Activated CD8-positive, alpha-beta memory T cell treated with anti-CD3 and anti-CD28 coated beads, Interleukin-2, amount 50 U/mL, for 4 hours (primary cell): ENCODE measurements at regions not wholly inside any gene's neighbourhood (a gene's known extent, or its start where the extent isn't known, plus 50 kb on each side); places are given as distances from the start of the nearest gene placed in this dataset.
A peak's percentile ranks its signal among the peaks of the same experiment; 100 is the strongest.
"Not testable (repeated sequence)": the region's sequence is repeated elsewhere in the genome, so short reads cannot be mapped to it uniquely, and the experiment has no call there.

Source experiments
- DNase-seq: peaks from one replicate; pipeline ENCODE4 v3.0.0-alpha.2; 2020

- no peak for DNase-seq
These were observed 110.1 kb downstream of the NRN1 start for GRCh38 chr6:5896476-5897200.

GRCh38 chr6:5894357-5894756 is 112.4 kb downstream of the NRN1 start:
- DNase-seq = no peak

- DNase-seq = no peak
These were observed 113.4 kb downstream of the NRN1 start for GRCh38 chr6:5893295-5893694.

DNA sequence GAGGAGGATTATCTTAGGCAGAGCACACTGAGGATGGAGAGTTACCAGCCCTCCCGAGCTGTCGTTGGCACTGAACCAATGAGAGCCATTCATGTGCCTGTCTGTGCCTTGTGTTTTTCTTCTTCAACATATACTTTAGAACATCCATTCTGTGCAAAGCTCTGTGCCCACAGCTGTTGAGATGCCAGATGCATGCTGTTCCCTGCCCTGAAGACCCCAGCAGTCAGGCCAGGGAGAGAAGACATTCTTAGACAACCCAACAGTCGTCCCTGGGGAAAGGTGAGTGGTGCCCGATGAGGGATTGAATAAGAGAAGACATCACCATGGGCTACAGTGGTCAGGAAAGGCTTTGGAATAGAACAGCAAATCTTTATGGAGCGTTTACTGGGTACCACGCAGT is 114.1 kb downstream of the NRN1 start:
- DNase-seq = no peak

DNA sequence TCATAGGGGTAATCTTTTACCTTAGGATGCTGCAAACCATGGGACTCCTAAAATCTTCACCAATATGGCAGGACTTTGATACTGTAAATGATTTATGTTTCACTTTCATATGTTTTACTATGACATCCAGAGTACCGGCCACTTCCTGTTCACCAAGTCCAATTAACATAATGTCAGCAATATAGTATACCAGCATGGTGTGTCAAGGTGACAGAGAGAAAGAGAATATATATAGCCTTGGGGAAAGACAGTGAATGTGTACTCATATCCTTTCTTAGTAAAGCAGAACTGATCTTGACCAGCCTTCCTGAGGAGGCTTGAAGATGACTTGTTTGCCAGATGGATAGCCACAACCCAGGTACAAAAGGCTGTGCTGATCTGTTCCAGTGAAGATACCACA is 127.9 kb downstream of the NRN1 start:
- no peak for DNase-seq

DNA sequence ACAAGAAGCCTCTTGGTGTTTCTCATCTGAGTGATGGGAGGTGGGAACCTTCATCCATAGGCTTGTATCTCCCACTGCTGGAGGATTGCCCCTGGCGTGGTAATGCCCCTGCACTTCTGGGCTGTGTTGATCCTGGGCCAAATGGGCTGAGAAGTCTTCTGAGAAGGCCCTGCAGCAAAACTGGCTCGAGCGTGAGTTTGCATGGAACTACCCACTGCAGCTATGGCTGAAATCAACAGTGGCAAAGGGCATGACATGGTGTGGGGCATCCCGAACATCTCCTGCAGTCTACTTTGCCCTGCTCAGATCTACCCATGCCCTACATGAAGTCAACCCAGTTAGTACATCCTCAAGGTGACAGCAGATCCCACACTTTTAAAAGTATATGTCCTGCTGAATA is 130.6 kb downstream of the NRN1 start:
- DNase-seq = no peak

- DNase-seq = not testable (repeated sequence)
These were observed 132.7 kb downstream of the NRN1 start for GRCh38 chr6:5873976-5874375.

GRCh38 chr6:5871296-5871695 is 135.4 kb downstream of the NRN1 start:
- DNase-seq = no peak

DNA sequence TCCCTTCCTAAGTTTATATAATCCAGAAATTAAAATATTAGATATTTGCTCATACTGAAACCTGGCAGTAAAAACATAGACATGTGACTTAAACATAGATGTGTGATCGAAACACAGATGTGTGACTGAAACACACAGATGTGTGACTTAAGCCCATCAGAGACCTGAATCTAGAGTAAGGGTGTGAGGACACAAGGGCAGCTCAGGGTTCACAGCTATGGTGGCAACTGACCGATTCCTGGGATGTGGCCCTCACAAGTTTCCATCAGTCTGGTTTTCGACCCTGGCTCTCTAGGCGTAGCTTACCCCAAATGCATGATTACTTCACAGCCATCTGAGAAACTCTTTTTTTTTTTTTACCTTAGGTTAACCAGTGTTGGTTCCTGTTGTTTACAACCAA is 137.0 kb downstream of the NRN1 start:
- no peak for DNase-seq

GRCh38 chr6:5869261-5869660 is 137.5 kb downstream of the NRN1 start:
- no peak for DNase-seq

GRCh38 chr6:5866547-5867051 is 140.1 kb downstream of the NRN1 start:
- no peak for DNase-seq

DNA sequence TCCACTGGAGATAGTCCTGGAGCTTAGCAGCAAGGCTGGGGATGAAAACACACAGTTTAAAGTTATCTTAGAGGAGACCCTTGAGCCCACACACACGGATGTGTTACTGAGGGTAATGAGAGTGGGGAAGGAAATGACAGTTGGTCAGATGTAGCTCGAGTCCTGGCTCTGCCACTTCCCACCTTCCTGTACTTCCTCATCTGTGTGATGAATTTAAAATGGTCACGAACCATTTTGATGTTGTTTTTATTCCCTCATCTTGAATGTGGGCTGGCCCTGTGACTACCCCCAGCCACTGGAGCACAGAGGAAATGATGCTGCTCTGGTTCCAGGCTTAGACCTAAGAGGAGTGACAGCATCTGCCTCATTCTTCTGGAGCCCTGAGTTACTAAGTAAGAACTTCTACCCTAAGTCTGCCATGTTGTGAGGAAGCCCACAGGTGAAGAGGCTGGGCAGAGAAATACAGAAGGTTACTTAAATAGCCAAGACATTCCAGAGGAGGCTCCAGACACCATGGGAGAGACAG is 141.2 kb downstream of the NRN1 start:
- no peak for DNase-seq

- no peak for DNase-seq
These were observed 145.9 kb downstream of the NRN1 start for GRCh38 chr6:5860849-5861248.

DNA sequence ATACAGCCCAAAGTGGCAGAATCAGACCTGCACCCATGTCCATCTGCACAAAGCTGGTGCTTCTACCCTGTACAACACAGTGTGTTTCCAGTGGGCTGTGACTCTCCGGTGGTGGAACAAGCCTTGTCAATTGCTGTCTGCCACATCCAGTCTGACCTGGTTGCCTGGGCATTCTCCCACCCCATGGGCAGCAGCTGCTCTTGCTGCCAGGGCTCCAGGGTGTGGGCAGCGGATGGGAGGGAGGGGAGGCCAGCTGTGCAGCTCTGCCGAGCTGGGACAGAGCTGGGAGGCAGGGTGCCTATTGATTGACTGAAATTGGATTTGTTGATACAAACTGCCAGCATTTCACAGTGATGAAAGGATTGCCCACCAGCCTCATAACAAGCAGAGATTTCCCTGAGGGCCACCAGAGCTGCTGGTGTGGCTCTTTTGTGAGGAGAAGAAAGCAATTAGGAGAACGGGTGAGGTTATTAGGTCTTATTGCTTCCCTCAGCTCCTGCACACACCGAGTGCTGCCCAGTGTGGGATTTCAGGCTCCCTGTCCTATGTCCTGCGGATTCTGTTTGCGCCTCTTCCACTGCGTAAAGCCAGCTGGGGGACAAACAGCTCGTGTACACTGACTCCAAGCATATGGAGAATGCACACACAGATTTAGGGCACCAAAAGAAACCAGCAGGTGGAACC is 150.8 kb downstream of the NRN1 start:
- DNase-seq = no peak

- DNase-seq = no peak
These were observed 151.8 kb downstream of the NRN1 start for GRCh38 chr6:5854899-5855298.

DNA sequence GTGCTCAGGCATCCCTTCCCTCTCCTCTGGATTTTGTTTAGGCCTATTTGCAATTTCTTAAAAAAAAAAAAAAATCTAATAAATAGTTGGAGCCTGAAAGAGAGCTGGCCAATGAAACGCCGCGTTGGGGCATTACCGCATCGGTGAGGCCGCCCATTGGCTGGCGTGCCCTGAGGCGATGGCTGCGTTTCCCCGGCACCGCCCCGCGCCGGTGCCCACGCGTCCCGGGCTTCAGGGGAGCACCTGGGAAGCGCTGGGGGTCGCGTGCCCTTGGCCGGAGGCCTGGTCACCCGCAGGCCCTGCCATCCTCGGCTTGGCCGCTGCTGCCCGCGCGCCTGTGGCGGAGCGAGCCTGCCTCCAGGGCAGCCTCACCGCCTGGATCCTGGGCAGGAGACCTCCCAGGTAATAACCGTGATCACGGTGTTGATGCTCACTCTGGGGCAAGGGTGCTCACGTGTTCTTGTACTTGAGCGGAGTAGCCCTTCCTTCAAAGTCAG is 155.4 kb downstream of the NRN1 start:
- DNase-seq = peak; percentile 68

DNA sequence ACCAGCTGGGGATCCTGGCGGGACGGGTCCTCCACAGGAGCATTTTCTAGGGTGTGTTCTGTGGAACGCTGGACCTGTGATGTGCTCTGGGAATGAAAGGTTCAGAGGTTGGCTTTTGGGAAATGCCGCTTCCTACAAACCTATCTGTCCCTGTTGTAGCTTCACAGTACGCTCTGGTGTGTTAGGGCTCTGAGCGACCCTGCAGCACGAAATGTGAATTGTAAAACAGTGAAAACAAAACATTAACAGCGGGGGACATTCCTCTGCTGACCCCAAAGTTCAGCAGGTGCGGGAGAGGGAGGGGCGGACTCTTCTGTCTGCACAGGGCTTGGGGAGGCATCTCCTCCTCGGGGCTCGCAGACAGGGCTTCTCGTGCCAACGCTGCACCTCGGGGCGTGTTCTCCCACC is 155.9 kb downstream of the NRN1 start:
- no peak for DNase-seq

GRCh38 chr6:5846889-5847288 is 159.8 kb downstream of the NRN1 start:
- no peak for DNase-seq

DNA sequence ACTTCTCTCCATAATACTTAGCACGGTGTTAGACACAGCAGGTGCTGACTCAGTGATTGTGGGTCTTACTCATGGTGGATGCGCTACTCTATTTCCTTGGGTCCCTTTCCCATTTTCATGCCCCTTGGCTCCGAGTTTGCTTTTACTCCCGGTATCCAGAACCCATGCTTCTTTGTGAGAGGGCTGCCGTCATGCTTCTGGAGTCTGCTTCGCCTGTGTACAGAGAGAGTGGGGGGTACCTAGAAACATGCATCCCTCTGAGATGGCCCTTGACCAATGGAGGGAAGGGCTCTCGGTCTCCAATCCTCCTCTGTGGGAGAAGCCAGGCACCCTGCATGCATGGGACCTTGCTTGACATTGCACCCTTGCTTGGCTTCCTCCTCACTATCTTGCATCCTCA is 160.4 kb downstream of the NRN1 start:
- DNase-seq = no peak

- no peak for DNase-seq
These were observed 163.6 kb downstream of the NRN1 start for GRCh38 chr6:5843078-5843477.

DNA sequence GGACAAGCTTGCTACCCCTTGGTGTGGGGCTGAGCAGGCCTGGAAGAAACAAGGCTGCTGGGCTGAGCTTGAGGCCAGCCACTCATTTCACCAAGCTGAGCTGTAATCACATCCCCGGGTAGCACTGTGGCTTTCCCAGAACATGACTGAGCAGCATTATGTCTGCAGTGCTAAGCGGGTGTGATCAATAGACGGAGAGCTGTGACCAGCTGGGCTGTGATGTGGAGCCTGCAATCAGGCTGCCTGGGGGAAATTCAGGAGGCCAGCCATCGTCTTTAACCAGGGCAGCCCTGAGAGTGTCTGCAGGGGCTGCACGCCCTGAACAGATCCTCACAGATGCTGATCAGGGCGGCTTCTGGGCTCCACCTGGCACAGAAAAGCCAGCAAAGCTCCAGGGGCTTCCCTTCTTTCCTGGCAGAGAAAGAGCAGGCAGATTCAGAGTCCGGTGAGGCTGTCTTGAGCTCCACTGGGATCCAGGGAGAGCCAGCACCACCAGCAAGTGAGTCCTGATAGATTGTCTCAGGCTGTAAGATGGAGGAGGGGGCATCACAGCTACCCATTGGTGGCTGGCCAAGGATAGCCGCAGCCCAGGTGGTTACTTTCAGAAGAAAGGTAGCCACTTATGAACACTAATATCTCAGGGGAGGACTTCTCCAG is 165.9 kb downstream of the NRN1 start:
- DNase-seq = no peak

DNA sequence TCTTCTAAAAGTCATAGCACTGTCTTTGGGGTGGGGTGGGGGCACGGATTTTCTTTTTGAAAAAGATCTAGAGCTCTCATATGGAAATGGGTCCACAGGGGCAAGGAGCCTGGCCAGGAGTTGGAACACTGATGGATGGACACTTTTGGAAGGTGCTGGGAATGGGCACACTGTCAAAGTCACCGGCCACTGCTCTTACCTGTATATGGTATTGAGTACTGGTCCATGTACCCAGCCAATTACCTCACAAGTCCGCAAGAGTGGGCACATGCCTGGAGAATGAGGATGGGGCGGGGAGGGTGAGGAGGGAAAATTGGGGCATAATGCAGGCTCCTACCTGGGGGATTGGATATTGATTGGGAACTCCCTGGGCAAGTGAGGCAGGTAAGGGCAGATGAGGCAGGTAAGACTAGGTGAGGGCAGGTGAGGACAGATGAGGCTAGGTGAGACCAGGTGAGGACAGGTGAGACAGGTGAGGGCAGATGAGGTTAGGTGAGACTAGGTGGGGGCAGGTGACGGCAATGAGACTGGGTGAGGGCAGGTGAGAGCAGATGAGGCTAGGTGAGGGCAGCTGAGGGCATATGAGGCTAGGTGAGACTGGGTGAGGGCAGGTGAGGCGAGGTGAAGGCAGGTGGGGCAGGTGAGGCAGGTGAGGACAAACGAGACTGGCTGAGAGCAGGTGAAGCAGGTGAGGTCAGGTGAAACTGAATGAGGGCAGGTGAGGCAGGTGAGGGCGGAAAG is 167.9 kb downstream of the NRN1 start:
- DNase-seq = no peak

DNA sequence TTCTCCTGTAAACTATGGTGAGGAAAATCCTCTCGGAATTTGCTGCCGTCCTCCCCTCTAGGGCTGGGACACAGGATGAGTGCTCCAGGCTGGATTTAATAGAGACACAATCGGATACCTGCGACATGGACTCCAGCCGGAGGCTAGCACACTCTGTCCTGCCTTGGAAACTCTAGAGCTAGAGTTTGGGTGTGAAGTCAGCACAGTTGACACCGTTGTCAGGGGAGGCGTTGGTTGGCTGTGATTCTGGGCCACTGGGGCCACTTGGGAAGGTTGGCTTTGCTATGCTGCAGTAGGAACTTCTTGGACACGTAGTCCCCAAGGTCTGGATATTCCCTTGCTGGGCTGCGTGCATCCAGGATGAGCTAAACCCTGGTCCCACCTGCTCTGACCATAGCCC is 169.4 kb downstream of the NRN1 start:
- DNase-seq = no peak
